Transverse colon (tissue), 4 donors: ENCODE measurements at regions not wholly inside any gene's neighbourhood (a gene's known extent, or its start where the extent isn't known, plus 50 kb on each side); places are given as distances from the start of the nearest gene placed in this dataset.

ENCODE experiments used
- DNase-seq: peaks from one replicate; pipeline ENCODE4 v3.0.0-alpha.2; 2019
- H3K27ac ChIP-seq, 4 donors: fragments of 200-600 bp; sonication (generic); 2 replicates each; pipeline ENCODE4 v1.5.1; 2016 to 2018; ENCODE audit warnings: inconsistent platforms in 4 of 4
- H3K27me3 ChIP-seq: fragments of 200-600 bp; sonication (generic); 2 replicates; pipeline ENCODE4 v1.5.1; 2017; ENCODE audit warnings: inconsistent platforms
- H3K36me3 ChIP-seq, 4 donors: fragments of 200-600 bp; sonication (generic); 2 replicates each; pipeline ENCODE4 v1.5.1; 2017 to 2019; ENCODE audit warnings: inconsistent platforms in 4 of 4
- H3K4me1 ChIP-seq, 4 donors: fragments of 200-600 bp; sonication (generic); 2 replicates each; pipeline ENCODE4 v1.5.1; 2017 to 2020; ENCODE audit warnings: inconsistent platforms in 4 of 4
- H3K4me3 ChIP-seq, 4 donors: fragments of 200-600 bp; sonication (generic); 1 replicate in 1 of 4; 2 replicates in 3 of 4; pipeline versions ENCODE4 v1.5.1 to v1.6.1; 2017 to 2019; ENCODE audit warnings: inconsistent platforms in 4 of 4
- H3K9me3 ChIP-seq, 2 donors: fragments of 200-600 bp; sonication (generic); 2 replicates each; pipeline ENCODE4 v1.5.1; 2017 to 2019; ENCODE audit warnings: inconsistent platforms in 2 of 2
- CTCF ChIP-seq, 5 experiments: fragments of 200-600 bp in 3 of 5; fragments of 450-650 bp in 2 of 5; sonication (generic) in 3 of 5; IDR thresholded peaks; 1 replicate in 2 of 5; 2 replicates in 3 of 5; pipeline ENCODE4 v1.5.1; 2016 to 2017; ENCODE audit warnings: antibody characterized with exemption in 5 of 5, inconsistent platforms in 3 of 5, mild to moderate bottlenecking in 2 of 5, moderate library complexity in 1 of 5
- EP300 ChIP-seq: sonication (generic); formaldehyde crosslinking; IDR thresholded peaks from one replicate; pipeline ENCODE4 v1.6.1; 2017; ENCODE audit warnings: antibody characterized with exemption, low read depth
- POLR2A ChIP-seq: fragments of 450-650 bp; IDR thresholded peaks from one replicate; pipeline ENCODE4 v1.6.1; 2016; ENCODE audit warnings: antibody characterized with exemption, mild to moderate bottlenecking, moderate library complexity
- POLR2AphosphoS5 ChIP-seq, 3 donors: sonication (generic); formaldehyde crosslinking; IDR thresholded peaks; one replicate each; pipeline ENCODE4 v1.6.1; 2016; ENCODE audit warnings: antibody characterized with exemption in 3 of 3
- WGBS, 2 donors: methylation state at CpG; one replicate each; pipeline ENCODE4 v1.1.5; 2018; ENCODE audit warnings: low coverage in 1 of 2; 5-methylcytosine and 5-hydroxymethylcytosine counted together
- in situ Hi-C, 4 donors: fragments of 200-750 bp; cut with MboI; loops; one replicate each; pipeline versions ENCODE4 v1.15.0 to v1.15.1; 2017; ENCODE audit warnings: low sequenced_read_pairs in 3 of 4, low pct_ligation_motif_present in 1 of 4, low pct_unique_long_range_greater_than_20kb in 1 of 4
- intact Hi-C: fragments of 100-400 bp; cut with DNase I; formaldehyde crosslinking; loops from one replicate; pipeline ENCODE4 v1.15.1; 2023; ENCODE audit warnings: low total_unique reads

DNA sequence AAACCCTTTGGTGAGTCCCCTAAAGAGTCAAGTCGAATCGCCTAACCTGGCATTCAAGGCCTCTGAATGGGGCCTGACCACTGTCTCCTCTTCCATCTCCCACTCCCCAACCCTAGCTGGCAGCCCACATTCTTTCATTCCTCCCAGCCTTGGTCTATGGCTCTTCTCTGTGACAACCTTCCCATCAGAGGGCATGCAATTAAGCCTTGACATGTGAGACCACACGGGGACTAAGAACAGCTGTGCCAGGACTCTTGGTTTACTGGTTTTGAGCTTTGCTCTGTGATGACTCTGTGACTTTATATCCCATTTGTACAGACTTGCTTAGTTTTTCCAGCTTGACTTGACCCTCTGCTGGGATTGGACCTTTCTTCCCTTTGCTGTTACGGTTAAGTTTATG is 116.6 kb downstream of the BUB3 start:
- in situ Hi-C loops (no loop called here), intact Hi-C loops (no loop called here)
- no peaks in the 10 kb centered on the region for H3K9me3 ChIP-seq
- TF ChIP-seq CTCF (IDR thresholded peaks at IDR 0.05): no peak
- no peak for TF ChIP-seq EP300
- TF ChIP-seq POLR2A: no peak
- TF ChIP-seq POLR2AphosphoS5 (IDR thresholded peaks at IDR 0.05): no peak
- no peak for DNase-seq
- no peak overlapping the region for H3K4me3 ChIP-seq
- 94 to 100% methylated on average over 2 to 4 of the region's 4 CpGs for WGBS, 2 donors
- no peaks in the 10 kb centered on the region for H3K36me3 ChIP-seq
- no peaks in the 10 kb centered on the region for H3K4me1 ChIP-seq
- H3K27me3 ChIP-seq: peaks cover 27% of the 10 kb centered on the region
- H3K27ac ChIP-seq: no peak overlapping the region

DNA sequence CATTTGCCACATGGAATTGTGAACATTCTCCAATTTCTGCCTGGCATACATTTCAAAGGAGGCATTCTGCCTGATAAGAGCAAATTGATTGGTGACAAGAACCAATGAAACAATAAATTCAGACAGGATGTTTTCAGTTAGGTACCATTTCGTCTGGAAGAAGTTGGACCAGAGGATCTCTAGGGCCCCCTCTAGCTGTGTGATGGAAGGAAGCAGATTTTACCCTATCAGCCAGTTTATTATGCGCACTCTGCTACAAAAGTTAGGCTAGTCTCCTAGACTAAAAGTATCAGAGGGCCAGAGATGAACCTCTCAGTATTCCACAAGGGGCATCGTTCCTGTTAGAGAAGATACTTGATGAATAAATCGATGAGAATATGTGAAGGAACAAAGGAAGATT is 118.0 kb downstream of the BUB3 start:
- no peaks in the 10 kb centered on the region for H3K36me3 ChIP-seq
- in situ Hi-C loops (no loop called here), intact Hi-C loops (no loop called here)
- no peak overlapping the region for H3K27ac ChIP-seq
- peaks cover 34% of the 10 kb centered on the region for H3K27me3 ChIP-seq
- no peak overlapping the region for H3K4me3 ChIP-seq
- no peaks in the 10 kb centered on the region for H3K4me1 ChIP-seq
- TF ChIP-seq POLR2A (no peak), CTCF (IDR thresholded peaks at IDR 0.05) (no peak), POLR2AphosphoS5 (IDR thresholded peaks at IDR 0.05) (no peak), EP300 (no peak)
- H3K9me3 ChIP-seq: no peaks in the 10 kb centered on the region
- DNase-seq: no peak
- 71 to 78% methylated on average over 1 to 4 of the region's 4 CpGs for WGBS, 2 donors

DNA sequence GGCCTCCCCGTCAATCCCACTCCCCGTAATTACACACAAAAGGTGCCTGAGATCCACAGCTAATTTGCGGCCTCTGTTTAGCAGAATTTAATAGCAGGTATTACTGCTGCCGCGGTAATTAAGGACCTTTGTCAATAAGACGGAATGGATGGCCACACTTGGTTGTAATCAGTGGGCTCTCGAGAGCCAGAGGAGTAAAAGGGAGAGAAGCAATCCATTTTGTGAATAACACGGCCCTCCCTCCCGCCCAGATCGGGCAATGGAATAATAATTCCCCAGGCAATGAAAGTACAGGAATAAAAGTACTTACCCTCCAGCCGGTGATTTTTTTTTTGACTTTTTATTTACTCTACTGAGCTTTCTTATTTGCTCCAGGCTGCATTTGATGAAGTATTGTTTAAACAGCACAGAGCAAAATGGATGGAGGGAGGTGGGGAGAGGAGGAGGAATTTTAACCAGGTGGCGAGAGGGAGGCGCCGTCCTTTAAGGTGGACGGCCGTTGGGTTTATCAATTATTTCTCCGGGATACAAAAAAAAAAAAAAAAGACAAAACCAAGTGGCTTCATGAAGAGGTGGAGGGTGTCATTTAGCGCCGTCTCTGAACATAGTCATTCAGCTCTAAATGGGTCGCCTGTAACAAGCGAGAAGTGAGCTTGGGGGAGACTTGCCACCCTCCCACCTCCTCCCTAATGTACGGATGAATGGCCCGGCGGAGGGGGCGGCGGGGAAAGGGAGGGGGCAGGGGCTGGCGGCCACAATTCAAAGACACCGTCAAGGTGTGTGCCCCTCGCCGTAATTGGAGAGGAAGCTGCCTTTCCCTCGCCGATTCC is 120.3 kb downstream of the BUB3 start:
- intact Hi-C loops: no loop called here
- DNase-seq: no peak
- no peak for TF ChIP-seq EP300
- TF ChIP-seq POLR2AphosphoS5 (IDR thresholded peaks at IDR 0.05): no peak
- Histone ChIP-seq H3K27me3 (peaks cover 34% of the 10 kb centered on the region), H3K36me3 (no peaks in the 10 kb centered on the region), H3K4me3 (no peak overlapping the region), H3K27ac (no peak overlapping the region), H3K9me3 (no peaks in the 10 kb centered on the region), H3K4me1 (no peaks in the 10 kb centered on the region)
- WGBS, 2 donors: 22 to 32% methylated on average over 21 to 32 of the region's 32 CpGs
- in situ Hi-C loops: no loop called here

GRCh38 chr10:123275136-123275564 is 120.9 kb downstream of the BUB3 start:
- Histone ChIP-seq H3K27me3 (peaks cover 34% of the 10 kb centered on the region), H3K9me3 (no peaks in the 10 kb centered on the region), H3K4me3 (no peak overlapping the region), H3K36me3 (no peaks in the 10 kb centered on the region), H3K27ac (no peak overlapping the region), H3K4me1 (no peaks in the 10 kb centered on the region)
- no peak for TF ChIP-seq POLR2A
- TF ChIP-seq CTCF (IDR thresholded peaks at IDR 0.05): no peak
- no peak for TF ChIP-seq EP300
- no peak for TF ChIP-seq POLR2AphosphoS5 (IDR thresholded peaks at IDR 0.05)
- no peak for DNase-seq
- intact Hi-C loops: no loop called here
- in situ Hi-C loops: no loop called here
- 0 to 17% methylated on average over 1 to 14 of the region's 14 CpGs for WGBS, 2 donors
